T47D (cell line): ENCODE measurements at regions not wholly inside any gene's neighbourhood (a gene's known extent, or its start where the extent isn't known, plus 50 kb on each side); places are given as distances from the start of the nearest gene placed in this dataset.
A peak's percentile ranks its signal among the peaks of the same experiment; 100 is the strongest.

Source experiments
- DNase-seq, 2 experiments: peaks; one replicate each; pipeline versions ENCODE4 v3.0.0 to v3.0.0-alpha.2; 2011 to 2012; ENCODE audit warnings: low read depth in 1 of 2, low spot score in 1 of 2
- JUND ChIP-seq: IDR thresholded peaks from 2 replicates; pipeline ENCODE4 v1.6.1; 2012; ENCODE audit warnings: low read depth
- in situ Hi-C: cut with HindIII; loops from 2 replicates; pipeline ENCODE4 v1.10.0; 2016; ENCODE audit warnings: low sequenced_read_pairs, low pct_unique_long_range_greater_than_20kb

DNA sequence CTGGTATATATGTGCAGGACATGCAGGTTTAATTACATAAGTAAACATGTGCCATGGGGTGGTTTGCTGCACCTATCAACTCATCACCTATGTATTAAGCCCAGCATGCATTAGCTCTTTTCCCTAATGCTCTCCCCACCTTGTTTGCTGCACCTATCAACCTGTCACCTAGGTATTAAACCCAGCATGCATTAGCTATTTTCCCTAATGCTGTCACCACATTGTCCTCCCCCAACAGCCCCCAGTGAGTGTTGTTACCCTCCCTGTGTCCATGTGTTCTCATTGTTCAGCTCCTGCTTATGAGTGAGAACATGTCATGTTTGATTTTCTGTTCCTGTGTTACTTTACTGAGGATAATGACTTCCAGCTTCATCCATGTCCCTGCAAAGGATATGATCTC is 300.5 kb downstream of the ANKRD7 start:
- TF ChIP-seq JUND: no peak
- in situ Hi-C loops: no loop called here
- no peak for DNase-seq

DNA sequence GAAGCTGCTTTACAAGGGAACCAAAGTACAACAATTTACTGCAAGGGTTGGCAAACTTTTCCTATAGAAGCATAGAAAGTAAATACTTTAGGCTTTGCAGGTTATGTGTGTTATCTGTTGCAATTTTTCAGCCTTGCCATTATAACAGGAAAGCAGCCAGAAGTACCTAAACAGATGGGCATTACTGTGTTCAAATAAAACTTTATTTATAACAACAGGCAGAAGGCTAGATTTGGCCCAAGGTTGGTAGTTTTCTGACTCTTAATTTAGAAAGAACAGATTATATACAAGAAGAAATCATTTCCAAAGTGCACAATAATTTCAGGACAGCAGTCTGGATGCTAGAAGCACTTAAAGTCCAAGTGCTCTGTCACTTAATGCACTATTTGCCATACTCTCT is 307.1 kb downstream of the ANKRD7 start:
- no peak for DNase-seq
- in situ Hi-C loops: no loop called here
- TF ChIP-seq JUND: no peak

DNA sequence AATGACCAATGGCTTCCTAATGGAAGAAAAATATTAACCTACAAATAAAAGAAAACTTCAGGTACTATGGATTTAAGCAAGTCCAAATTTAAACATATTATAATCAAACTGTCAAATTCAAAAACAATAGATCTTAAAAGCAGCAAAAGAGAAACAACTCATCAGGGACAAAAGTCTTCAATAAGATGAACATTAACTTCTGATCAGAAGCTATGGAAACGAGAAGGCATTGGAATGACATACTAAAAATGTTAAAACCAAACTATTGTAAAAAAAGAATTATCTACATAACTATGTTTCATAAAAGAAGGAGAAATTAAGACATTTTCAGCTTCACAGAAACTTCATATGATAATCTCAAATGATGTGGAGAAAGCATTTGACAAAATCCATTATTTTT is 334.7 kb downstream of the ANKRD7 start:
- no peak for DNase-seq
- in situ Hi-C loops: no loop called here
- TF ChIP-seq JUND: no peak

DNA sequence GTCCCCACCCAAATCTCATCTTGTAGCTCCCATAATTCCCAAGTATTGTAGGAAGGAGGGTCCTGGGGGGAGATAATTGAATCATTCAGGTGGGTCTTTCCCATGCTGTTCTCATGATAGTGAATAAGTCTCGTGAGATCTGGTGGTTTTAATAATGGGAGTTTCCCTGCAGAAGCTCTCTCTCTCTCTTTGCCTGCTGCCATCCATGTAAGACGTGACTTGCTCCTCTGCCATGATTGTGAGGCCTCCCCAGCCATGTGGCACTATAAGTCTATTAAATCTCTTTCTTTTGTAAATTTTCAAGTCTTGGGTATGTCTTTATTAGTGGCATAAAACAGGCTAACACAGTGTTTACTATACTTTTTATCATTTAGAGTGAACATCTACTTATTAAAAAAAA is 338.8 kb downstream of the ANKRD7 start:
- TF ChIP-seq JUND: no peak
- no peak for DNase-seq
- in situ Hi-C loops: no loop called here

DNA sequence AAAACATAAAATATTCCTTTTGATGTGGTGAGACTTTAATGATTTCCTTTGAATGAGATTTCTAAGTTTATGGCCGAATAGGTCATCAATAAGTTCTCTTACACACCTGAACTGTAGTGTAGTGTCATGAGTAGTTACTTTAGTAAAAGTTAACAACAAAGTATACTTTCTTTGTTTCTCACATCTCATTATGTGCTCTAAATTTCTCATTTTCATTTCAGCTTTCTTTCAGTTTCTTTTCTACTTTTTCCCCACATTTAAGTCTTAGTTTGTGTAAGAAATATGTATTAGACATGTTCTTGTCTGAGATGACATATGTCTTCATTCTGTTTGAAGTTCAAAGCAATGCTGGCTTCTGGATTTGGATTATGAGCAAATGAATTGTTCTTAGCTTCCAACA is 348.1 kb downstream of the ANKRD7 start:
- in situ Hi-C loops: no loop called here
- TF ChIP-seq JUND: no peak
- no peak for DNase-seq

DNA sequence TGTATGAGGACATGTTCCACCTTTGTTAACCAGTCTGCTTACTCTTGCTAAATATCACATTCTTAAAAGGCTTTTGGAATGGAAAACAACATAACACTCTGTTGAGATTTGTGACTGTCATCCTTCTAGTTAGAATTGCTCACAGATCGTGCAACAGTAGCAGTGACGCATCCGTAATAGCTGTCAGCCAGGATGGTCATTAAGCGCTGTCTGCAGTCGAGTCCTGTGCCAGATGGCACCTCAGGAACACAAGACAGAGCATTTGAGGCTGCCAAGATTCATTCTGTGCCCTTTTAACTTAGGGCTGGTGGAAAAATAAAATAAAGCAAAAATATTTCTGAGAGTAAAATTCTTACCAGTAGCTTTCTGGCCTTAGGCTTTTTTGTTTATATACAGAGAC is 348.6 kb downstream of the ANKRD7 start:
- peak in 1 of 2 experiments; percentile 9 for DNase-seq
- in situ Hi-C loops: no loop called here
- no peak for TF ChIP-seq JUND

DNA sequence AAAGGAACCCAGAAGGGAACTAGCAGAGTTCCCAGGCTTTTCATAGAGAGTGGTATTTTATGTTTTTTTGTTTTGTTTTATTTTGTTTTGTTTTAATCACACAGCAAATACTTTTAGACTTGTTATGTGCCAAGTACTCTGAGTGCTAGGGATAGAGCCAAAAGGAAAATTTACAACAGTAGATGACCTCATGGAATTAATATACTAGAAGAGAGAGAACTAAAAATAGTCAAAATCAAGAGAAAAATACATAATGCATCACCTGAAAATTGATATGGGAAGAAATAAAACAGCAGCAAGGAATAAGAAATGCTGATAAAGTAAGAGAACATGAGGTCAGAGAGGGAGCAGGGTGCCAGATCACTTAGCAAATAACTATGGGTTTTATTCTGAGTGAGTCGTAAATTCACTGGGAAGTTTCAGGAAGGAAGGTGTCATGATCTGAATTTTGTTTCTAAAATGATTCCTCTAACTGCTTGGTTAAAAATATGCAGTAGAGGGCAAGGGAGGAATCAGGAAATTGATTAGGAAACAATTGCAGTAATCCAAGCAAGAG is 351.0 kb downstream of the ANKRD7 start:
- no peak for TF ChIP-seq JUND
- no peak for DNase-seq
- in situ Hi-C loops: no loop called here

DNA sequence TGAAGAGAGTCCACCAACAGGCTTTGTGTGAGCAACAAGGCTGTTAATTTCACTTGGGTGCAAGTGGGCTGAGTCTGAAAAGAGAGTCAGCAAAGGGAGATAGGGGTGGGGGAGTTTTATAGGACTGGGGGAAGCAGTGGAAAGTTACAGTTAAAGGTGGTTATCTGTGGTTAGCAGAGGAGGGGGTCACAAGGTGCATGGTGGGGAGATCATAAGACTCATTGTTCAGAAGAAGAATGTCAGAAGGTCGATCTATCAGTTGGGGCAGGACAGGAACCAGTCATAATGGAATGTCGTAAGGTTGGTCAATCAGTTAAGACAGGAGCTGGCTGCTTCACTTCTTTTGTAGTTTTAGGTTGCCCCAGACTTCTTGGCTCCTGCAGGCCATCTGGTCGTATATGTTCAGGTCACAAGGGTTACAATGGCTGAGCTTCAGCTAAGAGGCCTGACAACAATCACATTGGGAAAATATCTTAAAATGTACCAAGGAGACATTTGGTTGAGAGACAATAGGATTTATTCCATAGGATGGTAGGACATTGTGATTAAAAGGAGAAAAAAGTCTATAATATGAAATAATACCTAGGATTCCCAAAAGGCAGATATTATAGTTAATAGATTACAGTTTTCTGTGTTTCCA is 356.4 kb downstream of the ANKRD7 start:
- in situ Hi-C loops: no loop called here
- DNase-seq: no peak
- no peak for TF ChIP-seq JUND

DNA sequence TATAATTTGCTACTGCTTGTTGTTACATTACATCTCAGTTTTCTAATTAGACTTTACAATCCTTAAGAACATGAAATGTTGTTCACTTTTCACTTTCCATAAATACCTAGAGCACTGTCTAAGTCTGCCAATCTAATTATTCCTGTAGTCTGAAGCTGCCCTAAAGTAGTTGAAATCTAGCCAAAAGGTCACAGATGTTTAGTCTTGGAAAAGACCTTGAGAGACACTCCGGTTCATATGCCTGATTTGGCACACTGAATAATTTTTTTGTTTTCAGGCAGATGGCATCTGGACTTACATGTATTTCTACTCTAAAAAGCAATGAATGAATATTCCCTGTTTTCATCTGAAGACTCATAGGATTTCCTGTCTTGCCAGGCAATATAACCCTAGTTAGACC is 359.1 kb downstream of the ANKRD7 start:
- TF ChIP-seq JUND: no peak
- no peak for DNase-seq
- in situ Hi-C loops: no loop called here

DNA sequence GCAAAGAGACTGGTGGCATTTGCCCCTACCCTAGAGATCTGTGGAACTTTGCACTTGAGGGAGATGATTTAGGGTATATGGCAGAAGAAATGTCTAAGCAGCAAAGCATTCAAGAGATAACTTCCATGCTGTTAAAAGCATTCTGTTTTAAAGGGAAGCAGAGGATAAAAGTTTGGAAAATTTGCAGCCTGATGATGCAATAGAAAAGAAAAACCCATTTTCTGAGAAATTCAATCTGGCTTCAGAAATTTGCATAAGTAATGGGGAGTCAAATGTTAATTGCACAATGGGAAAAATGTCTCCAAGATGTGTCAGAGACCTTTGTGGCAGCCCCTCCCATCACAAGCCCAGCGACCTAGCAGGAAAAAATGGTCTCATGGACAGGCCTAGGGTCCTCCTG is 361.7 kb downstream of the ANKRD7 start:
- DNase-seq: no peak
- no peak for TF ChIP-seq JUND
- in situ Hi-C loops: no loop called here

DNA sequence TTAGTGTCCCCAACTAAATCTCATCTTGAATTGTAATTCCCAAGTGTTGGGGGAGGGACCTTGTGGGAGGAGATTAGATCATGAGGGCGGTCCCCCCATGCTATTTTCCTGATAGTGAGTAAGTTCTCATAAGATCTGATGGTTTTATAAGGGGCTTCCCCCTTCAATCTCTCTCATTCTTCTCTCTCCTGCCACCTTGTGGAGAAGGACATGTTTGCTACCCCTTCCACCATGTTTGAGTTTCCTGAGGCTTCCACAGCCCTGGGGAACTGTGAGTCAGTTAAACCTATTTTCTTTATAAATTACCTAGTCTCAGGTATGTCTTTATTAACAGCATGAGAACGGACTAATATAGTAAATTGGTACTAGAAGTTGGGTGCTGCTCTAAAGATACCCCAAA is 365.6 kb downstream of the ANKRD7 start:
- in situ Hi-C loops: no loop called here
- DNase-seq: peak in 1 of 2 experiments; percentile 3
- no peak for TF ChIP-seq JUND

DNA sequence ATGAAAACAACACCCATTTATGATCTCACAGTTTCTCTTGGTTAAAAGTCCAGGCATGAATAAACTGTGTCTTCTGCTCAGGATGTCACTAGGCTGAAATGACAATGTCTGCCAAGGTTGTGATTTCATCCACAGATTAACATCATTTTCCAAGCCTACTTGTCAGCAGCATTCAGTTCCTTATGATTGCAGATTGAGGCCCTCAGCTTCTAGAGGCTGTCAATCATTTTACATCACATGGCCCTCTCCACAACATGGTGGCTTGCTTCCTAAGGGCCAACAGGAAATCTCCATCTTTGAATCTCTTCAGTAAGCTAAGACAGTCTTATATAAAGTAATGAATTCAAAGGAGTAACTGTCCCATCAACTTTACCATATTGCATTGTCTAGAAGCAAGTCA is 377.6 kb downstream of the ANKRD7 start:
- no peak for TF ChIP-seq JUND
- DNase-seq: no peak
- in situ Hi-C loops: no loop called here

DNA sequence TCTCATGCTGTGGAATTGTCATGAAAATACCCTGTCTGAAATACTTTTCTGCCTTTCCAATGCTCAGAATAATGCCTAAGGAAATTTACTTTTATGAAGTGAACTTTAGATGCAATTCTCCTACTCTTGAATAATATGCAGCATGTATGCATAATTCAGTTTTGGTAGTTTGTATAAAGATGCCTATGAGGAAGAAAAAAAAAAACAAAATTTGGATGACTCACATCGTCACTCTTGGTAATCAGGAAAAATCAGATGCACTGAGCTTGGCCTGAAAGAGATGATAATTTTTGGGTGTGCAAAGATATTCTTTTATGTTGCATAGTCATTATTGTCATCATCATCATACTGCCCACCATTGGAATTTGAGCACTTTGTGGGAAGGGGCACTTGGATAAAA is 382.1 kb downstream of the ANKRD7 start:
- no peak for TF ChIP-seq JUND
- in situ Hi-C loops: no loop called here
- DNase-seq: no peak

DNA sequence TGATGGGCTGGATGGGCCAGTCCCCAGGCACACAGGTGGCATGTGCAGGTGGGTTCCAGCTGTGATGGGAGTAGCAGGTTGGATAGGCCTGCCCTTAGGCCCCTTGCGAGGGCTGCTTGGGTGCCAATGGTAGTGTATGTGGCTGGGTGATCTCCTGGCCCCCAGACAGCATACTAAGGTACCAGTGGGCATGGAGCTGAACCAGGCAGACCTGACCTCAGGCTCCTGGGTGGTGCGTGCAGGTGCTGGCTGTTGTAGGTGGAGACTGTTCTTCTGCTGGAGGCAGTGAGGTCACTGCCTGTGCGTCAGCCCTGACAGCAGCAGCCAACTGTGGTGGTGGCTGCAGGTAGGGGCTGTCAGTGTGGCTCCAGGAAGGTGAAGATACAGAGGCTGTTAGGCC is 384.7 kb downstream of the ANKRD7 start:
- TF ChIP-seq JUND: no peak
- in situ Hi-C loops: no loop called here
- DNase-seq: no peak

DNA sequence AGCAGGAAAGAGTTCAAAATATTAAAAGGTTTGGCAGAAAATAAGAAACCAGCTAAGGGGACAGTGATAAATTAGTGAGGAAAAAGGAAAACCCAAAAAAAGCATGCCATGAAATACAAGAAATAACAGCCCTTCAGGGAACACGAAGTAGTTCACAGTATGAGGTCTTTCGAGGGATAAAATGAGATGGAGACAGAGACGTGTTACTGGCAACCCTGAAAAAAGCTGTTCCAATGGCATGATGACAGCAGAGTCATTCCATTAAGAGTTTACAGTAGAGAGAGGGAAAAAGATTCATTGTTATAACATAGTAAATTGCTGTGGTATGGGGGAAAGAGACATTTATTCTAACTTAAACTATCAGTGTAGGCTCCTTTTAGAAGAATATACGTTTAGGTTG is 391.2 kb downstream of the ANKRD7 start:
- DNase-seq: no peak
- in situ Hi-C loops: no loop called here
- TF ChIP-seq JUND: no peak
